ENCODE measurements at regions not wholly inside any gene's neighbourhood (a gene's known extent, or its start where the extent isn't known, plus 50 kb on each side); places are given as distances from the start of the nearest gene placed in this dataset.

GRCh38 chr2:22035361-22035830, 911.6 kb downstream of the TDRD15 start:
- ATAC-seq: no peak
- ChIA-PET POLR2A (no interaction called here), RAD21 (ENCODE audit: low non-redundant PET in 1 of 2, low total read pairs in 2 of 2, uncharacterized antibody in 2 of 2, unreplicated experiment in 2 of 2) (no interaction called here), CTCF (no interaction called here)
- Histone ChIP-seq H3K9ac (ENCODE audit: low read length) (no peak overlapping the region), H3K27me3 (ENCODE audit: insufficient read depth, low read length) (no peaks in the 10 kb centered on the region), H3K36me3 (ENCODE audit: control insufficient read depth in 1 of 2, insufficient read depth in 2 of 2, low read length in 2 of 2) (no peaks in the 10 kb centered on the region), H3K9me2 (ENCODE audit: insufficient read depth) (no peaks in the 10 kb centered on the region), H3K79me2 (ENCODE audit: insufficient read depth, low read length) (no peaks in the 10 kb centered on the region), H3K4me1 (ENCODE audit: control insufficient read depth in 1 of 2, insufficient read depth in 2 of 2, low read length in 2 of 2) (no peaks in the 10 kb centered on the region), H3K9me3 (ENCODE audit: control insufficient read depth in 1 of 2, insufficient read depth in 1 of 2, low read depth in 1 of 2, low read length in 2 of 2) (peaks cover 11 to 15% of the 10 kb centered on the region in 2 experiments; a peak in 3 of 4 replicates), H2AFZ (ENCODE audit: low read depth, low read length, poor library complexity, severe bottlenecking) (no peak overlapping the region), H3K4me2 (ENCODE audit: low read length) (no peak overlapping the region), H4K20me1 (ENCODE audit: insufficient read depth) (no peaks in the 10 kb centered on the region), H3K27ac (ENCODE audit: low read depth, low read length) (no peak overlapping the region), H3K4me3 (replicated peaks in 1 of 2; ENCODE audit: low read depth in 1 of 2, low read length in 2 of 2) (no peak overlapping the region)
- TF ChIP-seq YY1 (IDR thresholded peaks at IDR 0.05; ENCODE audit: extremely low read depth, insufficient replicate concordance, low read depth, low read length) (no peak), SRF (IDR thresholded peaks at IDR 0.05; ENCODE audit: low read depth) (no peak), ELF1 (IDR thresholded peaks at IDR 0.05; ENCODE audit: borderline replicate concordance, low read depth) (no peak), TCF7L2 (IDR thresholded peaks at IDR 0.05; ENCODE audit: borderline replicate concordance, extremely low read depth, insufficient read depth, insufficient read length) (no peak), ATF3 (IDR thresholded peaks at IDR 0.05) (no peak), JUND (IDR thresholded peaks at IDR 0.05) (no peak), MAX (IDR thresholded peaks at IDR 0.05) (no peak), SIN3A (IDR thresholded peaks at IDR 0.05; ENCODE audit: low read depth) (no peak), CEBPB (IDR thresholded peaks at IDR 0.05; ENCODE audit: low read depth) (no peak), ZFX (IDR thresholded peaks at IDR 0.05) (no peak), SP1 (IDR thresholded peaks at IDR 0.05; ENCODE audit: low read depth) (no peak), ZNF274 (IDR thresholded peaks at IDR 0.05; ENCODE audit: low read depth, low read length) (no peak), RAD21 (IDR thresholded peaks at IDR 0.05; ENCODE audit: low read depth) (no peak), POLR2AphosphoS5 (IDR thresholded peaks at IDR 0.05; ENCODE audit: low read depth, low read length) (no peak), FOSL1 (IDR thresholded peaks at IDR 0.05; ENCODE audit: low read depth) (no peak), EGR1 (IDR thresholded peaks at IDR 0.05; ENCODE audit: low read depth) (no peak), EZH2 (IDR thresholded peaks at IDR 0.05) (no peak)
- TF ChIP-seq, protein P1, sequence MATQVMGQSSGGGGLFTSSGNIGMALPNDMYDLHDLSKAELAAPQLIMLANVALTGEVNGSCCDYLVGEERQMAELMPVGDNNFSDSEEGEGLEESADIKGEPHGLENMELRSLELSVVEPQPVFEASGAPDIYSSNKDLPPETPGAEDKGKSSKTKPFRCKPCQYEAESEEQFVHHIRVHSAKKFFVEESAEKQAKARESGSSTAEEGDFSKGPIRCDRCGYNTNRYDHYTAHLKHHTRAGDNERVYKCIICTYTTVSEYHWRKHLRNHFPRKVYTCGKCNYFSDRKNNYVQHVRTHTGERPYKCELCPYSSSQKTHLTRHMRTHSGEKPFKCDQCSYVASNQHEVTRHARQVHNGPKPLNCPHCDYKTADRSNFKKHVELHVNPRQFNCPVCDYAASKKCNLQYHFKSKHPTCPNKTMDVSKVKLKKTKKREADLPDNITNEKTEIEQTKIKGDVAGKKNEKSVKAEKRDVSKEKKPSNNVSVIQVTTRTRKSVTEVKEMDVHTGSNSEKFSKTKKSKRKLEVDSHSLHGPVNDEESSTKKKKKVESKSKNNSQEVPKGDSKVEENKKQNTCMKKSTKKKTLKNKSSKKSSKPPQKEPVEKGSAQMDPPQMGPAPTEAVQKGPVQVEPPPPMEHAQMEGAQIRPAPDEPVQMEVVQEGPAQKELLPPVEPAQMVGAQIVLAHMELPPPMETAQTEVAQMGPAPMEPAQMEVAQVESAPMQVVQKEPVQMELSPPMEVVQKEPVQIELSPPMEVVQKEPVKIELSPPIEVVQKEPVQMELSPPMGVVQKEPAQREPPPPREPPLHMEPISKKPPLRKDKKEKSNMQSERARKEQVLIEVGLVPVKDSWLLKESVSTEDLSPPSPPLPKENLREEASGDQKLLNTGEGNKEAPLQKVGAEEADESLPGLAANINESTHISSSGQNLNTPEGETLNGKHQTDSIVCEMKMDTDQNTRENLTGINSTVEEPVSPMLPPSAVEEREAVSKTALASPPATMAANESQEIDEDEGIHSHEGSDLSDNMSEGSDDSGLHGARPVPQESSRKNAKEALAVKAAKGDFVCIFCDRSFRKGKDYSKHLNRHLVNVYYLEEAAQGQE (IDR thresholded peaks at IDR 0.05; ENCODE audit: low read depth): no peak
- TF ChIP-seq, protein P2, sequence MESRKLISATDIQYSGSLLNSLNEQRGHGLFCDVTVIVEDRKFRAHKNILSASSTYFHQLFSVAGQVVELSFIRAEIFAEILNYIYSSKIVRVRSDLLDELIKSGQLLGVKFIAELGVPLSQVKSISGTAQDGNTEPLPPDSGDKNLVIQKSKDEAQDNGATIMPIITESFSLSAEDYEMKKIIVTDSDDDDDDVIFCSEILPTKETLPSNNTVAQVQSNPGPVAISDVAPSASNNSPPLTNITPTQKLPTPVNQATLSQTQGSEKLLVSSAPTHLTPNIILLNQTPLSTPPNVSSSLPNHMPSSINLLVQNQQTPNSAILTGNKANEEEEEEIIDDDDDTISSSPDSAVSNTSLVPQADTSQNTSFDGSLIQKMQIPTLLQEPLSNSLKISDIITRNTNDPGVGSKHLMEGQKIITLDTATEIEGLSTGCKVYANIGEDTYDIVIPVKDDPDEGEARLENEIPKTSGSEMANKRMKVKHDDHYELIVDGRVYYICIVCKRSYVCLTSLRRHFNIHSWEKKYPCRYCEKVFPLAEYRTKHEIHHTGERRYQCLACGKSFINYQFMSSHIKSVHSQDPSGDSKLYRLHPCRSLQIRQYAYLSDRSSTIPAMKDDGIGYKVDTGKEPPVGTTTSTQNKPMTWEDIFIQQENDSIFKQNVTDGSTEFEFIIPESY (IDR thresholded peaks at IDR 0.05; ENCODE audit: extremely low read depth, insufficient replicate concordance, low read length): no peak
- DNase-seq (ENCODE audit: low read depth, low spot score): no peak
- no TSS peak for BruUV-seq (replicated peaks)
- intact Hi-C loops (cut with micrococcal nuclease): no loop called here
